Adrenal gland (tissue), 5 donors: ENCODE measurements at regions not wholly inside any gene's neighbourhood (a gene's known extent, or its start where the extent isn't known, plus 50 kb on each side); places are given as distances from the start of the nearest gene placed in this dataset.
A peak's percentile ranks its signal among the peaks of the same experiment; 100 is the strongest.

Experiments used
- CTCF ChIP-seq, 6 experiments: fragments of 450-650 bp in 4 of 6; fragments of 200-600 bp in 2 of 6; sonication (generic) in 1 of 6; IDR thresholded peaks; 1 replicate in 5 of 6; 2 replicates in 1 of 6; pipeline versions ENCODE4 v1.5.1 to v1.8.0; 2016 to 2021; ENCODE audit warnings: antibody characterized with exemption in 6 of 6, mild to moderate bottlenecking in 2 of 6, moderate library complexity in 1 of 6
- POLR2A ChIP-seq, 2 donors: fragments of 450-650 bp; IDR thresholded peaks; one replicate each; pipeline ENCODE4 v1.6.1; 2017; ENCODE audit warnings: antibody characterized with exemption in 2 of 2, mild to moderate bottlenecking in 2 of 2, moderate library complexity in 1 of 2
- donor health status: DM: no; HTN: no; CAD: no.

- peak in 1 of 6 experiments; percentile 8 for TF ChIP-seq CTCF (IDR thresholded peaks at IDR 0.05)
- TF ChIP-seq POLR2A (IDR thresholded peaks at IDR 0.05): no peak
Measured at GRCh38 chr13:53201454-53202225, 173.0 kb downstream of the OLFM4 start.
